ENCODE measurements at regions not wholly inside any gene's neighbourhood (a gene's known extent, or its start where the extent isn't known, plus 50 kb on each side); places are given as distances from the start of the nearest gene placed in this dataset.

DNA sequence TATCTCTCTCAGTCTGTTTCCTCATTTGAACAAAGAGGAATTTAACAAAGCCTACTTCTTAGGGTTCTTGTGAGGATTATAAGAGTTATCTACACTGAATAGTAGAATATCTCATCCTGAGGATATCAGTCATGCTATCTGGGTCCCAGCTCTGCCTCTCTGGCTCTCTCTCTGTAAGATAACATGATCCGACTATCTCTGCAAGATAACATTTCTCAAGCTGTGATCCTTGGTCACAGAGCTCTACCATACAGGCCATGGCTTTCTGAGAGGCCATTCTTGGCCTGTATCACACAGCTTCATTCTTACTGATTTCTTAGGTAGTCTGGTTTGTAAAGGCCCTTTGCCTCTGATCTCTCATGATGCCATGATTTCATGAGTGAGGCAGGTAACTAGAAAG lies 71.0 kb upstream of the TRABD2B start:
- BruUV-seq (replicated peaks), result no TSS peak
- ATAC-seq, result no peak
- TF ChIP-seq, protein P1, sequence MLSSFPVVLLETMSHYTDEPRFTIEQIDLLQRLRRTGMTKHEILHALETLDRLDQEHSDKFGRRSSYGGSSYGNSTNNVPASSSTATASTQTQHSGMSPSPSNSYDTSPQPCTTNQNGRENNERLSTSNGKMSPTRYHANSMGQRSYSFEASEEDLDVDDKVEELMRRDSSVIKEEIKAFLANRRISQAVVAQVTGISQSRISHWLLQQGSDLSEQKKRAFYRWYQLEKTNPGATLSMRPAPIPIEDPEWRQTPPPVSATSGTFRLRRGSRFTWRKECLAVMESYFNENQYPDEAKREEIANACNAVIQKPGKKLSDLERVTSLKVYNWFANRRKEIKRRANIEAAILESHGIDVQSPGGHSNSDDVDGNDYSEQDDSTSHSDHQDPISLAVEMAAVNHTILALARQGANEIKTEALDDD (IDR thresholded peaks at IDR 0.05), result no peak
- TF ChIP-seq, protein P2, sequence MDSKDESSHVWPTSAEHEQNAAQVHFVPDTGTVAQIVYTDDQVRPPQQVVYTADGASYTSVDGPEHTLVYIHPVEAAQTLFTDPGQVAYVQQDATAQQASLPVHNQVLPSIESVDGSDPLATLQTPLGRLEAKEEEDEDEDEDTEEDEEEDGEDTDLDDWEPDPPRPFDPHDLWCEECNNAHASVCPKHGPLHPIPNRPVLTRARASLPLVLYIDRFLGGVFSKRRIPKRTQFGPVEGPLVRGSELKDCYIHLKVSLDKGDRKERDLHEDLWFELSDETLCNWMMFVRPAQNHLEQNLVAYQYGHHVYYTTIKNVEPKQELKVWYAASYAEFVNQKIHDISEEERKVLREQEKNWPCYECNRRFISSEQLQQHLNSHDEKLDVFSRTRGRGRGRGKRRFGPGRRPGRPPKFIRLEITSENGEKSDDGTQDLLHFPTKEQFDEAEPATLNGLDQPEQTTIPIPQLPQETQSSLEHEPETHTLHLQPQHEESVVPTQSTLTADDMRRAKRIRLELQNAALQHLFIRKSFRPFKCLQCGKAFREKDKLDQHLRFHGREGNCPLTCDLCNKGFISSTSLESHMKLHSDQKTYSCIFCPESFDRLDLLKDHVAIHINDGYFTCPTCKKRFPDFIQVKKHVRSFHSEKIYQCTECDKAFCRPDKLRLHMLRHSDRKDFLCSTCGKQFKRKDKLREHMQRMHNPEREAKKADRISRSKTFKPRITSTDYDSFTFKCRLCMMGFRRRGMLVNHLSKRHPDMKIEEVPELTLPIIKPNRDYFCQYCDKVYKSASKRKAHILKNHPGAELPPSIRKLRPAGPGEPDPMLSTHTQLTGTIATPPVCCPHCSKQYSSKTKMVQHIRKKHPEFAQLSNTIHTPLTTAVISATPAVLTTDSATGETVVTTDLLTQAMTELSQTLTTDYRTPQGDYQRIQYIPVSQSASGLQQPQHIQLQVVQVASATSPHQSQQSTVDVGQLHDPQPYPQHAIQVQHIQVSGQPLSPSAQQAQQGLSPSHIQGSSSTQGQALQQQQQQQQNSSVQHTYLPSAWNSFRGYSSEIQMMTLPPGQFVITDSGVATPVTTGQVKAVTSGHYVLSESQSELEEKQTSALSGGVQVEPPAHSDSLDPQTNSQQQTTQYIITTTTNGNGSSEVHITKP (IDR thresholded peaks at IDR 0.05; ENCODE audit: partially characterized antibody), result no peak
- TF ChIP-seq TBL1XR1 (IDR thresholded peaks at IDR 0.05; ENCODE audit: low read length in 2 of 2) (no peak), HSF4 (CRISPR knock-in tag; IDR thresholded peaks at IDR 0.05; ENCODE audit: borderline replicate concordance) (no peak)
- H3K4me1 ChIP-seq (replicated peaks in 1 of 2; ENCODE audit: control insufficient read depth in 2 of 2, insufficient read depth in 2 of 2, low read length in 2 of 2), result no peaks in the 10 kb centered on the region
- H3K36me3 ChIP-seq (ENCODE audit: control insufficient read depth, insufficient read depth, low read length), result no peaks in the 10 kb centered on the region
- no peak overlapping the region for H3K4me3 ChIP-seq
- no peak overlapping the region for H3K4me2 ChIP-seq (ENCODE audit: insufficient read depth, low read length)
- H3K9ac ChIP-seq (ENCODE audit: insufficient read depth in 1 of 2, low read depth in 2 of 2, low read length in 2 of 2), result no peak overlapping the region
- no peak overlapping the region for H3K27ac ChIP-seq (ENCODE audit: extremely low read depth, low read depth, low read length)
- H3K79me2 ChIP-seq (ENCODE audit: control insufficient read depth, insufficient read depth, low read length), result no peaks in the 10 kb centered on the region
- H4K20me1 ChIP-seq (replicated peaks; ENCODE audit: control insufficient read depth, insufficient read depth, low read length), result no peaks in the 10 kb centered on the region
- H3K27me3 ChIP-seq (ENCODE audit: control insufficient read depth in 2 of 2, insufficient read depth in 2 of 2, low read length in 2 of 2), result 0 out of 5 replicates have a peak, but pooled peaks cover 0 to 4% of the 10 kb centered on the region in 2 experiments
- in situ Hi-C loops (cut with MboI), result no loop called here
- WGBS (ENCODE audit: insufficient coverage, low coverage, missing lambda C conversion rate), result 0% methylated on average over 1 of the region's 1 CpG
- no peaks in the 10 kb centered on the region for H3K9me3 ChIP-seq (replicated peaks; ENCODE audit: control insufficient read depth, insufficient read depth, low read depth, low read length)
- ChIA-PET CTCF (ENCODE audit: low intra/inter-chr PET ratio) (no interaction called here), POLR2A (interaction anchor here (0.8 to 1.4 kb wide), 4 partner anchors 10 to 129 kb away, joined by 3 to 5 read pairs (median 4); no protein-coding TSS in a partner anchor)
- no peak for DNase-seq (ENCODE audit: extremely low read depth in 1 of 4, low spot score in 3 of 4)
- intact Hi-C loops (cut with micrococcal nuclease), result no loop called here
- no peak overlapping the region for H2AFZ ChIP-seq (ENCODE audit: low read depth, low read length)
- no peak for FAIRE-seq
- no peaks in the 10 kb centered on the region for H3K9me1 ChIP-seq (ENCODE audit: control insufficient read depth, insufficient read depth, low read length)

Measured in K562 (cell line).